HepG2 (cell line): ENCODE measurements at regions not wholly inside any gene's neighbourhood (a gene's known extent, or its start where the extent isn't known, plus 50 kb on each side); places are given as distances from the start of the nearest gene placed in this dataset.

ENCODE experiments used
- ATAC-seq: fragments of 200-7000 bp; cut with Tn5 transposase; 3 replicates; pipeline ENCODE4 v1.9.1; 2020; ENCODE audit warnings: mild to moderate bottlenecking, moderate library complexity
- BruUV-seq: library from RNA; stranded (reverse); fragments of 400-500 nt; replicated peaks from 2 replicates; lab custom pipeline; 2021; lab: Mats Ljungman, UMichigan
- CTCF ChIA-PET: fragments of 300-600 bp; formaldehyde crosslinking; extraction: SDS; loops from one replicate; lab custom pipeline; 2021; ENCODE audit warnings: low total read pairs, inconsistent platforms, low intra/inter-chr PET ratio; lab: Yijun Ruan, JAX
- POLR2A ChIA-PET: fragments of 350-600 bp; sonication (Branson Sonifier 250); formaldehyde crosslinking; loops from one replicate; lab custom pipeline; 2020; ENCODE audit warnings: antibody characterized with exemption, inconsistent platforms; lab: Yijun Ruan, JAX
- DNase-seq: peaks from one replicate; pipeline ENCODE4 v3.0.0-alpha.2; 2015; ENCODE audit warnings: low spot score
- FAIRE-seq: peaks from 3 replicates; lab custom pipeline; 2011; peaks lifted over from hg19 to GRCh38; lab: Jason Lieb, UNC
- H2AFZ ChIP-seq: one replicate; pipeline ENCODE4 v1.6.1; 2011; ENCODE audit warnings: low read length, inconsistent platforms
- H3K27ac ChIP-seq: fragments of 300-600 bp; 3 replicates; pipeline ENCODE4 v1.8.0; 2011; ENCODE audit warnings: mixed run types, mild to moderate bottlenecking, mixed read lengths, low read length, inconsistent platforms; ENCODE audit not compliant: insufficient read depth; ENCODE audit errors: extremely low read length
- H3K27me3 ChIP-seq, 2 experiments: fragments of 200-600 bp in 1 of 2; 2 replicates in 1 of 2; 3 replicates in 1 of 2; pipeline versions ENCODE4 v1.6.0 to v1.8.0; 2011; ENCODE audit warnings: low read length in 2 of 2, mild to moderate bottlenecking in 2 of 2, moderate library complexity in 2 of 2, inconsistent platforms in 1 of 2; ENCODE audit not compliant: insufficient read depth in 2 of 2, control insufficient read depth in 1 of 2
- H3K36me3 ChIP-seq, 2 experiments: fragments of 200-600 bp in 1 of 2; replicated peaks in 1 of 2; 2 replicates in 1 of 2; 3 replicates in 1 of 2; pipeline versions ENCODE4 v1.5.1 to v1.8.0; 2011; ENCODE audit warnings: low read length in 2 of 2, inconsistent platforms in 1 of 2; ENCODE audit not compliant: insufficient read depth in 2 of 2, control insufficient read depth in 1 of 2
- H3K4me1 ChIP-seq: 2 replicates; pipeline ENCODE4 v1.5.1; 2012; ENCODE audit warnings: low read length, inconsistent platforms; ENCODE audit not compliant: insufficient read depth
- H3K4me2 ChIP-seq: 2 replicates; pipeline ENCODE4 v1.6.0; 2011; ENCODE audit warnings: low read depth, low read length, inconsistent platforms
- H3K4me3 ChIP-seq, 3 experiments: fragments of 200-600 bp in 1 of 3; sonication (generic), shearing (Covaris generic) in 1 of 3; replicated peaks in 1 of 3; 2 replicates each; pipeline ENCODE4 v1.5.1; 2011 to 2016; ENCODE audit warnings: low read length in 3 of 3, inconsistent platforms in 2 of 3, low read depth in 2 of 3, mild to moderate bottlenecking in 2 of 3, control low read depth in 1 of 3, mixed read lengths in 1 of 3; ENCODE audit not compliant: insufficient read depth in 1 of 3
- H3K79me2 ChIP-seq: one replicate; pipeline ENCODE4 v1.6.1; 2011; ENCODE audit warnings: low read length, inconsistent platforms; ENCODE audit not compliant: insufficient read depth
- H3K9ac ChIP-seq: 2 replicates; pipeline ENCODE4 v1.6.0; 2011; ENCODE audit warnings: mild to moderate bottlenecking, low read depth, low read length, inconsistent platforms; ENCODE audit not compliant: insufficient read depth
- H3K9me3 ChIP-seq: 2 replicates; pipeline ENCODE4 v1.5.1; 2012; ENCODE audit warnings: mild to moderate bottlenecking, low read length
- H4K20me1 ChIP-seq: 2 replicates; pipeline ENCODE4 v1.6.0; 2011; ENCODE audit warnings: inconsistent platforms, mild to moderate bottlenecking, low read length, moderate library complexity; ENCODE audit not compliant: insufficient read depth
- ELF3 ChIP-seq: IDR thresholded peaks from 2 replicates; pipeline ENCODE4 v1.6.1; 2016; ENCODE audit warnings: missing genetic modification reagents, missing compliant biosample characterization
- GABPA ChIP-seq, 2 experiments: IDR thresholded peaks; 2 replicates each; pipeline ENCODE4 v1.6.1; 2011 to 2016; ENCODE audit warnings: low read depth in 2 of 2, low read length in 1 of 2, missing biosample characterization in 1 of 2, missing genetic modification characterization in 1 of 2
- PCBP1 ChIP-seq: fragments of 200-400 bp; formaldehyde crosslinking; IDR thresholded peaks from 2 replicates; pipeline ENCODE4 v1.6.1; 2017; ENCODE audit warnings: mild to moderate bottlenecking, low read depth, low read length, borderline replicate concordance
- PHF8 ChIP-seq: sonication (generic); formaldehyde crosslinking; IDR thresholded peaks from 2 replicates; pipeline ENCODE4 v1.5.0; 2020; ENCODE audit warnings: missing genetic modification reagents
- REL ChIP-seq: sonication (generic); formaldehyde crosslinking; conservative IDR thresholded peaks from 2 replicates; pipeline ENCODE4 v1.8.0; 2022; ENCODE audit warnings: mild to moderate bottlenecking, missing genetic modification reagents, moderate library complexity
- TSC22D2 ChIP-seq: sonication (generic); formaldehyde crosslinking; IDR thresholded peaks from 2 replicates; pipeline ENCODE4 v1.5.1; 2020; ENCODE audit warnings: missing genetic modification reagents, mild to moderate bottlenecking, borderline replicate concordance
- ZKSCAN5 ChIP-seq: sonication (generic); formaldehyde crosslinking; IDR thresholded peaks from 2 replicates; pipeline ENCODE4 v1.5.1; 2020; ENCODE audit warnings: mild to moderate bottlenecking, missing genetic modification reagents
- ZNF10 ChIP-seq: sonication (generic); formaldehyde crosslinking; IDR thresholded peaks from 2 replicates; pipeline ENCODE4 v1.4.0; 2020; ENCODE audit warnings: mild to moderate bottlenecking, low read depth, missing genetic modification reagents, borderline replicate concordance
- ZNF143 ChIP-seq: sonication (generic); formaldehyde crosslinking; IDR thresholded peaks from 2 replicates; pipeline ENCODE4 v1.4.0; 2020; ENCODE audit warnings: missing genetic modification reagents
- ZNF180 ChIP-seq: sonication (generic); formaldehyde crosslinking; IDR thresholded peaks from 2 replicates; pipeline ENCODE4 v1.4.0; 2020; ENCODE audit warnings: low read depth, missing genetic modification reagents, borderline replicate concordance
- ZNF232 ChIP-seq: sonication (generic); formaldehyde crosslinking; IDR thresholded peaks from 2 replicates; pipeline ENCODE4 v1.4.0; 2020; ENCODE audit warnings: missing genetic modification reagents, borderline replicate concordance
- ZNF460 ChIP-seq: sonication (generic); formaldehyde crosslinking; IDR thresholded peaks from 2 replicates; pipeline ENCODE4 v1.5.1; 2020; ENCODE audit warnings: missing genetic modification reagents, mild to moderate bottlenecking, borderline replicate concordance
- ZNF766 ChIP-seq: sonication (generic); formaldehyde crosslinking; IDR thresholded peaks from 2 replicates; pipeline ENCODE4 v1.5.0; 2020; ENCODE audit warnings: missing genetic modification reagents, borderline replicate concordance
- ZNF839 ChIP-seq: sonication (generic); formaldehyde crosslinking; IDR thresholded peaks from 2 replicates; pipeline ENCODE4 v1.4.0; 2020; ENCODE audit warnings: missing genetic modification reagents, mild to moderate bottlenecking, borderline replicate concordance
- ZSCAN12 ChIP-seq: sonication (generic); formaldehyde crosslinking; IDR thresholded peaks from 2 replicates; pipeline ENCODE4 v1.9.0; 2021; ENCODE audit warnings: mild to moderate bottlenecking, missing genetic modification reagents
- in situ Hi-C: cut with HindIII; loops from 2 replicates; pipeline ENCODE4 v1.10.0; 2017; ENCODE audit warnings: low pct_unique_long_range_greater_than_20kb; ENCODE audit not compliant: extremely low pct_ligation_motif_present
- intact Hi-C: fragments of 100-400 bp; cut with micrococcal nuclease; formaldehyde crosslinking; loops from one replicate; pipeline ENCODE4 v1.10.0; 2022; ENCODE audit not compliant: unreplicated experiment
- TF ChIP-seq, protein P1 (sequence below): sonication (generic); formaldehyde crosslinking; IDR thresholded peaks from 2 replicates; pipeline ENCODE4 v1.9.0; 2021; ENCODE audit warnings: missing genetic modification reagents, mild to moderate bottlenecking, borderline replicate concordance

DNA sequence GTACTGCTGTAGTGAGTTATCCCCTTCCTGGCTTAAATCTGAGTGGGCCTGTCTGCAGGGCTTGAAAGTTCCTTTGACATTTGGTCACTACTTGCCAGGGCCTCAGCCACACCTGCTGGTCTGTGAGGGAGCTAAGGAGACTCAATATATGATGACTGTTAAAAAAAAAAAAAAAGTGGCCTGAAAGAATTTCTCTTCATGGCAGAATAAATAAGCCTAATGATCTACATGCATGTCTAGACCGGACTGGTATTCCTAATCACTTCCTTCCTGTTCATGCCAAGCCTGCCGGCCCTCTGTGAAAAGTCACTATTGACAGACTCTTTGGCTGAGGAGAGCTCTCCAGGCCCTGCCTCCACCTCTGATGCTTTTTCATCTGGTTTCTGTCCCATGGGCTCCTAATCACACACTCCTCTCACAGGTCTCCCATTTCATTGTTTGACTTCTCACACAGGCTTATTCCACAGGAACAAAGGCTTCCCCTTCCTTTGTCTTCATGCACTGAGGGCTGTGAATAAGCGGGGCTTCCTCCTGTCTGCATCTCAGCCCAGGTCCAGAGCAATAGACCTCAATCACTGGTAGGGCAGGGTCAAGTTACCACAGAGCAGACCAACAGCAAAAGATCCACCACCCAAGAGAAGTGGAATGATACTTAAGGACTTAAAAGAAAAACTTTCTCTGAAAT lies 99.1 kb upstream of the SEC61G start (continued):
- TF ChIP-seq ZNF10 (CRISPR knock-in tag) (no peak), PHF8 (CRISPR knock-in tag) (no peak), ZKSCAN5 (CRISPR knock-in tag) (no peak), ZNF180 (no peak), REL (CRISPR knock-in tag) (no peak), ZNF766 (CRISPR knock-in tag) (no peak), TSC22D2 (CRISPR knock-in tag) (no peak), ZNF839 (no peak)

DNA sequence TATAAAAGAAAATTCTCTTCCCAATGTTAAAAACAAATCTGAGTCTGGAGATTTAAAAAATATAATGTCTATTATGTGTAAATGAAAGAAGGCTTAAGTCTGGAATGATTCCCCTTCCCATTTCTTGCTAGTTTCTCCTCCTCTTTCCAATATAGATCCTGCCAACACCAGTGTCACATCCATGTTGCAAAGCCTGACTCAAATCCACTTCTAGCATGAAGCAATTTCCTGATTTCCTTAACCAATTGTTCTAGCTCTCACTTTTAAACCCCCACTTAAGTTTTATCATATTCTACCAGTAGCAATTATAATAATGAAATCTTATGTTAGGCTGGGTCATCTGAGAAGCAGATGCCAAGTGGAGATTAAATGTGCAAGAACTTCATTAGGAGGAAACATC lies 100.1 kb upstream of the SEC61G start:
- intact Hi-C loops (no loop called here), in situ Hi-C loops (no loop called here)
- ChIA-PET POLR2A (no interaction called here), CTCF (no interaction called here)
- no peak overlapping the region for H3K4me3 ChIP-seq
- H3K9me3 ChIP-seq = no peaks in the 10 kb centered on the region
- H3K9ac ChIP-seq = no peak overlapping the region
- no peak overlapping the region for H3K4me2 ChIP-seq
- H4K20me1 ChIP-seq = no peaks in the 10 kb centered on the region
- ATAC-seq = no peak
- TF ChIP-seq ZNF232 (CRISPR knock-in tag) = no peak
- TF ChIP-seq PCBP1 = no peak
- no peak for TF ChIP-seq ZNF143 (CRISPR knock-in tag)
- TF ChIP-seq, protein P1, sequence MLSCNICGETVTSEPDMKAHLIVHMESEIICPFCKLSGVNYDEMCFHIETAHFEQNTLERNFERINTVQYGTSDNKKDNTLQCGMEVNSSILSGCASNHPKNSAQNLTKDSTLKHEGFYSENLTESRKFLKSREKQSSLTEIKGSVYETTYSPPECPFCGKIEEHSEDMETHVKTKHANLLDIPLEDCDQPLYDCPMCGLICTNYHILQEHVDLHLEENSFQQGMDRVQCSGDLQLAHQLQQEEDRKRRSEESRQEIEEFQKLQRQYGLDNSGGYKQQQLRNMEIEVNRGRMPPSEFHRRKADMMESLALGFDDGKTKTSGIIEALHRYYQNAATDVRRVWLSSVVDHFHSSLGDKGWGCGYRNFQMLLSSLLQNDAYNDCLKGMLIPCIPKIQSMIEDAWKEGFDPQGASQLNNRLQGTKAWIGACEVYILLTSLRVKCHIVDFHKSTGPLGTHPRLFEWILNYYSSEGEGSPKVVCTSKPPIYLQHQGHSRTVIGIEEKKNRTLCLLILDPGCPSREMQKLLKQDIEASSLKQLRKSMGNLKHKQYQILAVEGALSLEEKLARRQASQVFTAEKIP (CRISPR knock-in tag) = no peak
- TF ChIP-seq ZNF460 (CRISPR knock-in tag) = no peak
- no peak for TF ChIP-seq ZSCAN12 (CRISPR knock-in tag)
- TF ChIP-seq GABPA (IDR thresholded peaks at IDR 0.05; ENCODE audit: low read depth, low read length) = no peak
- TF ChIP-seq GABPA (CRISPR knock-in tag; IDR thresholded peaks at IDR 0.05; ENCODE audit: low read depth) = no peak
- TF ChIP-seq ELF3 (CRISPR knock-in tag) = no peak
- peaks cover under 1% of the 10 kb centered on the region; the same call in 1 of the 2 replicates for H3K4me1 ChIP-seq
- no peaks in the 10 kb centered on the region for H3K79me2 ChIP-seq
- H2AFZ ChIP-seq = no peak overlapping the region
- H3K36me3 ChIP-seq = no peaks in the 10 kb centered on the region
- DNase-seq = no peak
- no peak overlapping the region for H3K27ac ChIP-seq
- BruUV-seq = no TSS peak
- H3K27me3 ChIP-seq = peaks cover 0 to 2% of the 10 kb centered on the region in 2 experiments; a peak in 2 of 5 replicates
- FAIRE-seq = no peak
